HepG2 (cell line): ENCODE measurements at regions not wholly inside any gene's neighbourhood (a gene's known extent, or its start where the extent isn't known, plus 50 kb on each side); places are given as distances from the start of the nearest gene placed in this dataset.

Experiments used
- ATAC-seq: fragments of 200-7000 bp; cut with Tn5 transposase; 3 replicates; pipeline ENCODE4 v1.9.1; 2020; ENCODE audit warnings: mild to moderate bottlenecking, moderate library complexity
- BruUV-seq: library from RNA; stranded (reverse); fragments of 400-500 nt; replicated peaks from 2 replicates; lab custom pipeline; 2021; lab: Mats Ljungman, UMichigan
- CTCF ChIA-PET: fragments of 300-600 bp; formaldehyde crosslinking; extraction: SDS; loops from one replicate; lab custom pipeline; 2021; ENCODE audit warnings: low total read pairs, inconsistent platforms, low intra/inter-chr PET ratio; lab: Yijun Ruan, JAX
- POLR2A ChIA-PET: fragments of 350-600 bp; sonication (Branson Sonifier 250); formaldehyde crosslinking; loops from one replicate; lab custom pipeline; 2020; ENCODE audit warnings: antibody characterized with exemption, inconsistent platforms; lab: Yijun Ruan, JAX
- DNase-seq: peaks from one replicate; pipeline ENCODE4 v3.0.0-alpha.2; 2015; ENCODE audit warnings: low spot score
- FAIRE-seq: peaks from 3 replicates; lab custom pipeline; 2011; peaks lifted over from hg19 to GRCh38; lab: Jason Lieb, UNC
- H2AFZ ChIP-seq: one replicate; pipeline ENCODE4 v1.6.1; 2011; ENCODE audit warnings: low read length, inconsistent platforms
- H3K27ac ChIP-seq: fragments of 300-600 bp; 3 replicates; pipeline ENCODE4 v1.8.0; 2011; ENCODE audit warnings: mixed run types, mild to moderate bottlenecking, mixed read lengths, low read length, inconsistent platforms; ENCODE audit not compliant: insufficient read depth; ENCODE audit errors: extremely low read length
- H3K27me3 ChIP-seq, 2 experiments: fragments of 200-600 bp in 1 of 2; 2 replicates in 1 of 2; 3 replicates in 1 of 2; pipeline versions ENCODE4 v1.6.0 to v1.8.0; 2011; ENCODE audit warnings: low read length in 2 of 2, mild to moderate bottlenecking in 2 of 2, moderate library complexity in 2 of 2, inconsistent platforms in 1 of 2; ENCODE audit not compliant: insufficient read depth in 2 of 2, control insufficient read depth in 1 of 2
- H3K36me3 ChIP-seq, 2 experiments: fragments of 200-600 bp in 1 of 2; replicated peaks in 1 of 2; 2 replicates in 1 of 2; 3 replicates in 1 of 2; pipeline versions ENCODE4 v1.5.1 to v1.8.0; 2011; ENCODE audit warnings: low read length in 2 of 2, inconsistent platforms in 1 of 2; ENCODE audit not compliant: insufficient read depth in 2 of 2, control insufficient read depth in 1 of 2
- H3K4me1 ChIP-seq: 2 replicates; pipeline ENCODE4 v1.5.1; 2012; ENCODE audit warnings: low read length, inconsistent platforms; ENCODE audit not compliant: insufficient read depth
- H3K4me2 ChIP-seq: 2 replicates; pipeline ENCODE4 v1.6.0; 2011; ENCODE audit warnings: low read depth, low read length, inconsistent platforms
- H3K4me3 ChIP-seq, 3 experiments: fragments of 200-600 bp in 1 of 3; sonication (generic), shearing (Covaris generic) in 1 of 3; replicated peaks in 1 of 3; 2 replicates each; pipeline ENCODE4 v1.5.1; 2011 to 2016; ENCODE audit warnings: low read length in 3 of 3, inconsistent platforms in 2 of 3, low read depth in 2 of 3, mild to moderate bottlenecking in 2 of 3, control low read depth in 1 of 3, mixed read lengths in 1 of 3; ENCODE audit not compliant: insufficient read depth in 1 of 3
- H3K79me2 ChIP-seq: one replicate; pipeline ENCODE4 v1.6.1; 2011; ENCODE audit warnings: low read length, inconsistent platforms; ENCODE audit not compliant: insufficient read depth
- H3K9ac ChIP-seq: 2 replicates; pipeline ENCODE4 v1.6.0; 2011; ENCODE audit warnings: mild to moderate bottlenecking, low read depth, low read length, inconsistent platforms; ENCODE audit not compliant: insufficient read depth
- H3K9me3 ChIP-seq: 2 replicates; pipeline ENCODE4 v1.5.1; 2012; ENCODE audit warnings: mild to moderate bottlenecking, low read length
- H4K20me1 ChIP-seq: 2 replicates; pipeline ENCODE4 v1.6.0; 2011; ENCODE audit warnings: inconsistent platforms, mild to moderate bottlenecking, low read length, moderate library complexity; ENCODE audit not compliant: insufficient read depth
- KIAA2018 ChIP-seq: sonication (generic); formaldehyde crosslinking; IDR thresholded peaks from 2 replicates; pipeline ENCODE4 v1.5.0; 2020; ENCODE audit warnings: mild to moderate bottlenecking, missing genetic modification reagents, borderline replicate concordance
- MZF1 ChIP-seq: sonication (generic); formaldehyde crosslinking; IDR thresholded peaks from 2 replicates; pipeline ENCODE4 v1.8.1; 2023; ENCODE audit warnings: mild to moderate bottlenecking, missing genetic modification reagents, borderline replicate concordance
- RCOR2 ChIP-seq: IDR thresholded peaks from 2 replicates; pipeline ENCODE4 v1.6.1; 2016; ENCODE audit warnings: missing biosample characterization, missing genetic modification reagents
- ZNF10 ChIP-seq: sonication (generic); formaldehyde crosslinking; IDR thresholded peaks from 2 replicates; pipeline ENCODE4 v1.4.0; 2020; ENCODE audit warnings: mild to moderate bottlenecking, low read depth, missing genetic modification reagents, borderline replicate concordance
- WGBS: methylation state at CpG from one replicate; pipeline ENCODE4 v1.1.6; 2017; ENCODE audit warnings: low lambda C conversion rate; 5-methylcytosine and 5-hydroxymethylcytosine counted together
- in situ Hi-C: cut with HindIII; loops from 2 replicates; pipeline ENCODE4 v1.10.0; 2017; ENCODE audit warnings: low pct_unique_long_range_greater_than_20kb; ENCODE audit not compliant: extremely low pct_ligation_motif_present
- intact Hi-C: fragments of 100-400 bp; cut with micrococcal nuclease; formaldehyde crosslinking; loops from one replicate; pipeline ENCODE4 v1.10.0; 2022; ENCODE audit not compliant: unreplicated experiment

GRCh38 chr12:38123566-38124246 is 192.9 kb upstream of the ALG10B start:
- in situ Hi-C loops (no loop called here), intact Hi-C loops (no loop called here)
- H3K27me3 ChIP-seq = no peaks in the 10 kb centered on the region; a peak in 1 of 5 replicates
- H3K4me2 ChIP-seq = peak overlapping the region; percentile 79
- peaks cover 29% of the 10 kb centered on the region for H3K4me1 ChIP-seq
- FAIRE-seq (no peak), ATAC-seq (peak; percentile 59), DNase-seq (peak; percentile 1)
- H3K27ac ChIP-seq = peak overlapping the region; percentile 52
- no peaks in the 10 kb centered on the region for H4K20me1 ChIP-seq
- 56% methylated on average over 8 of the region's 8 CpGs for WGBS
- TF ChIP-seq RCOR2 (no peak), ZNF10 (CRISPR knock-in tag) (no peak), KIAA2018 (CRISPR knock-in tag) (no peak), MZF1 (no peak)
- BruUV-seq = no TSS peak
- CTCF ChIA-PET = no interaction called here
- H3K4me3 ChIP-seq = no peak overlapping the region
- no peaks in the 10 kb centered on the region for H3K79me2 ChIP-seq
- POLR2A ChIA-PET = no interaction called here
- H3K9me3 ChIP-seq = peaks cover 13% of the 10 kb centered on the region
- peak overlapping the region; percentile 56; the same call in 1 of the 2 replicates for H3K9ac ChIP-seq
- peak overlapping the region; percentile 78 for H2AFZ ChIP-seq
- no peaks in the 10 kb centered on the region for H3K36me3 ChIP-seq
